GM21723 (cell line): ENCODE measurements at regions not wholly inside any gene's neighbourhood (a gene's known extent, or its start where the extent isn't known, plus 50 kb on each side); places are given as distances from the start of the nearest gene placed in this dataset.
"Not testable (repeated sequence)": the region's sequence is repeated elsewhere in the genome, so short reads cannot be mapped to it uniquely, and the experiment has no call there.

ENCODE experiments used
- ATAC-seq: cut with Tn5 transposase; IDR thresholded peaks from one replicate; pipeline ENCODE4 v1.9.1; 2021; ENCODE audit warnings: mild to moderate bottlenecking, moderate library complexity; ENCODE audit not compliant: unreplicated experiment

DNA sequence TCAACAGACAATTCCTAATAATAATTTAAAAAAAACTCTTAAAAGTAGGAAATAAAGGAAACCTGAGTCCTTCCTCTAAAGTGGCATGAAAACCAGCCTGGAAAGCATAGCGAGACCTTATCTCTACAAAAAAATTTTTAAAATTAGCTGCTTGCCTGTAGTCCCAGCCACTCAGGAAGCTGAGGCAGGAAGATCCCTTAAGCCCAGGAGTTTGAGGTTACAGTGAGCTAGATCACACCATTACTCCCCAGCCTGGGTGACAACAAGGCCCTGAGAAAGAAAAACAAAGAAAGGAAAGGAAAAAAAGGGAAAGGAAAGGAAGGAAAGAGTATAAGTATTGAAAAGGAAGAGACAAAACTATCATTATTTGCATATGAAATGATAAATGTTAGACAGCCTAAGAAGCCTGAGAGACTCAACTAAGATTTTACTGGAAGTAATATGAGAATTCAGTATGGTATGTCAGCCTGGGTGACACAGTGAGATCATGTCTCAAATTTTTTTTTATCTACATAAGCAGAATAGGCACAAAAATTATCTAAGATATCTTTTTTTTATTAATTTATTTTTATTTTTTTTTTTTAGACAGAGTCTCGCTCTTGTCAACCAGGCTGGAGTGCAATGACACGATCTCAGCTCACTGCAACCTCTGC lies 113.0 kb downstream of the GOSR1 start:
- ATAC-seq = no peak

DNA sequence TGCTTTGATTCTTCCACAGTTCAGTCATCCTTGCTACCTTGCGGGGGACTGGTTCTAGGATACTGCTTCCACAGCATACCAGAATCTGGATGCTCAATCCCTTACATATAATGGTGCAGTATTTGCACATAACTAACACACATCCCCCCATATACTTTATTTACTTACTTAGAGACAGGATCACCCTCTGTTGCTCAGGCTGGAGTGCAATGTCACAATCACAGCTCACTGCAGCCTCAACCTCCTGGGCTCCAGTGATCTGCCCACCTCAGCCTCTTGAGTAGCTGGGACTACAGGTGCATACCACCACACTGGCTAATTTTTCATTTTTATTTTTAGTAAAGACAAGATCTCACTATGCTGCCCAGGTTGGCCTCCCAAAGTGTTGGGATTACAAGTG lies 112.2 kb downstream of the GOSR1 start:
- no peak for ATAC-seq

DNA sequence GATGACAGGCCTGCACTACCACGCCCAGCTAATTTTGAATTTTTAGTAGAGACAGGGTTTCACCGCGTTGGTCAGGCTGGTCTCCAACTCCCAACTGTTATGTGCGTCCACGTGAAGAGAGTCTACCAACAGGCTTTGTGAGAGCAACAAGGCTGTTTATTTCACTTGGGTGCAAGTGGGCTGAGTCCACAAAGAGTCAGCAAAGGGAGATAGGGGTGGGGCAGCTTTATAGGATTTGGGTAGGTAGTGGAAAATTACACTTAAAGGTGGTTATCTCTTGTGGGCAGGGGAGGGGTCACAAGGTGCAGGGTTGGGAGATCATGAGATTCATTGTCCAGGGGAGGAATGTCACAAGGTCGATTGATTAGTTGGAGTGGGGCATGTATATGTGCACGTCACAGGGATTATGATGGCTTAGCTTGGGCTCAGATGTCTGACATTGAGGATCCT lies 111.6 kb downstream of the GOSR1 start:
- no peak for ATAC-seq

- ATAC-seq = no peak
Observed at GRCh38 chr17:30586818-30587595, 109.8 kb downstream of the GOSR1 start.

- no peak for ATAC-seq
Observed at GRCh38 chr17:30584810-30585209, 107.6 kb downstream of the GOSR1 start.

- no peak for ATAC-seq
Observed at GRCh38 chr17:30580916-30581315, 103.7 kb downstream of the GOSR1 start.

DNA sequence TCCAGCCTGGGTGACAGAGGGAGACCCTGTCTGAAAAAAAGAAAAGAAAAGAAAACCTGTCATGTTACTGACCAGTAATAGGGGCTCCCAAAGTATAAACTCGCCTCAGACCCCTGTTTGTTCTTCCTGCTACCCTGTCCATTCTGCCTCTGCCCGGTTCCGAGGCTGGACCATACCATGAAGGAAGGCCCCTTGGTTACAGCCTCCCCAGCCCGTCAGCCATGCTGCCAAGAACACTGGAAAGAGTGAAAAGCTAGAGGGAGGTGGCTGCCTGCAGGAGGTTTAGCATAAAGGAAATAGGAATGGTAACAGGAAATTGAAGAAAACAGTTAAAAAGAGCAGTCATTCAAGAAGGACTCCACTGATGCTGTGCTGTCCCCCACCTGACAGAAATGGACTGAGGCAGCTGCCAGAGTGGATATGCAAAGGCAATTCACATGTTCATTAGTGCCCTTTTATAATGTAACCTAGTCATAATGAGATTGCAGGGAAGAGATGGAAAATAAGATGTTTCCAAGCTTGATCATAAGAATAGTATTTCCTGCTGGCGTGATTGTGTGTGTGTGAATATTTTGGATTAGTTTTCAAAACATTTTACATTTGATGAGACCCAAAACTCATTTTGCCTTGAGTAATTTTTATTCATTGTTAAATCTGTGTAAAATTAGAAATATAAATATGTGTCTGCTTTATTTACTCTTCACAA lies 102.6 kb downstream of the GOSR1 start:
- ATAC-seq = no peak

GRCh38 chr17:30578015-30578717 lies 101.0 kb downstream of the GOSR1 start:
- not testable (repeated sequence) for ATAC-seq
